Anterior cingulate cortex (tissue), 58 donors: ENCODE measurements at regions not wholly inside any gene's neighbourhood (a gene's known extent, or its start where the extent isn't known, plus 50 kb on each side); places are given as distances from the start of the nearest gene placed in this dataset.
"Not testable (repeated sequence)": the region's sequence is repeated elsewhere in the genome, so short reads cannot be mapped to it uniquely, and the experiment has no call there.

ENCODE experiments used
- DNase-seq, 58 donors: peaks; one replicate each; lab custom pipeline; 2025; lab: John Stamatoyannopoulos, UW

DNA sequence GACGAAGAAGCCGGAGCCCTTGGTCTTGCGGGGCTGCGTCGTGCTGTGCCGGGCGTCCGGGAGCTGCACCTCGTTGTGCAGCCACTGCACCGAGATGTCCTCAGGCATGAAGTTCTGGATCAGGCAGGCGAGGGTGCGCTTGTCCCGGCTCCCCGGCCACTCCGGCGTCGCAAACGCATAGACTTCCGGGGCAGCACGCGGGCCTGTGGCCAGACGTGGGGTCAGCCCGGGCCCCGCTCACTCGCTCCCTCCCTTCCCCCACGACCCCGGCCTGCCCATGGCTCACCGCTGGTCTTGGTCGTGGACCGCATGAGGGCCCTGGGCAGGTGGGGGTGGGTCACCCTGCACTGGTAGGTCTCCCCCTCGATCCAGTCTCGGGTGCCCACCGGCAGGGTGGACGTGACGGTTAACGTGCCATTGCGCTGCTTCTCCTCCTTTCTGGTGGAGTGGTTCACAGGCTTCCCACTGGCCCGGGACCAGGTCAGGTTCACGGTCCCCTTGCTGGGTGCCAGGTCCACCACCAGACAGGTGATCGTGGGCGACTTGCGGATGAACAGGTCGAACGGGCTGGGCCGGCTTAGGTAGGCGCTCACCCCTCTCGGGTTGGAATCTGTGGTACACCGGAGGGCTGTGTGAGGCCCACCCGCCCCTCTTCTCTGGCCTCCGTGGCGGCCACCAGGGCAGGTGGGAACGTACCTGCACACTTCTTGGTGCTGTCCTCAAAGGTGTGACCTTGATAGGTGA, 74.0 kb downstream of the TMEM121 start:
- DNase-seq = not testable (repeated sequence)

DNA sequence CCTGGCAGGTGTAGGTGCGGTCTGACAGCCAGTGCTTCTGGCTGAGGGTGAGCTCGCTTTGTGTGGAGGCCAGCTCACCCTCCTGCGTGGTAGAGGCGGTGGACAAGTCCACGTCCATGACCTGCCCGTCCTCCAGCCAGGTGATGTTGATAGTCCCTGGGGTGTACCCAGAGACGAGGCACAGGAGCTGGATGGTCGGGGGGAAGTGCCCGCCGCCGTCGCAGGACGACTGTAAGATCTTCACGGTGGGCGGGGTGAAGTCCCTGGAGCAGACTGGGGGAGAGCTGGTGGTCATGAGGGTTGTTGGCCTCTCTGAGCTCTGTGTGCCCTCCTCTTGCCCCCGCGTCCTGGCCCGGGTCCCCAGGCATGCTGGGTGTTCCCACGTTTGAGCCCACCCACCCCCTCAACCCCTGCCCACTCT, 74.6 kb downstream of the TMEM121 start:
- no peak for DNase-seq

DNA sequence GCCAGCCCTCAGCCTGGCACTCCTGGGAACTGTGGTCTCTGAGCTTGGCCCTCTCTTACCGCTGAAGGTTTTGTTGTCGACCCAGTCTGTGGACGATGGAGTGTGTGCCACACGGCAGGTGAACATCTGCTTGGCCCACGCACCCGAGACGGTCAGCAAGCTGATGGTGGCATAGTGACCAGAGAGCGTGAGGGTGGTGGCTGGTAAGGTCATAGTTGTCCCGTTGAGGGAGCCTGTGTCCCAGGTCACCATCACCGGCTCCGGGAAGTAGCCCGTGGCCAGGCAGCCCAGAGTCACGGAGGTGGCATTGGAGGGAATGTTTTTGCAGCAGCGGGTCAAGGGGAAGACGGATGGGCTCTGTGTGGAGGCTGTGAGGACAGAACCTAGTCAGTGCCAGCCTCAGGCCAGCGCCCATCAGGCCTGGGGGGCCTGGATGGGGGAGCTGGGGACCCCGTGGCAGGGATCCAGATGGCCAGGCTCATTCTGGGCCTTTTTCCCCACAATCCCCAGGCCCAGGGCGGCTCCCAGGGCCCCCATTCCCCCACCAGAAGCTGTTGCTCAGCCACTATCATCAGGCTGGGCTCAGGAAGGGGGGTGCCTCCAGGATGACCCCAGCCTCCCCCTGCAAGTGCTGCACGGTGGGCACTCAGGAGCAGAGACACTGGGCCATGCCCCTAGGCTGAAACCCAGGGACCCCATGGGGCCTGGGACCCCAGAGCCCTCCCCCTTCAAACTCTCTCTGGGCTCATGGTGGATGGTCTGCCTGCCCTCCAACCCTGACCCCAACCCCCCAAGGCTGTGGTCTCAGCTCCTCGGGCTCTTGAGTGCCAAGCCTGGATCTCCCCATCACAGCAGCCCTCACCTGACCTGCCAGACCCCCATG, 75.2 kb downstream of the TMEM121 start:
- DNase-seq = no peak

DNA sequence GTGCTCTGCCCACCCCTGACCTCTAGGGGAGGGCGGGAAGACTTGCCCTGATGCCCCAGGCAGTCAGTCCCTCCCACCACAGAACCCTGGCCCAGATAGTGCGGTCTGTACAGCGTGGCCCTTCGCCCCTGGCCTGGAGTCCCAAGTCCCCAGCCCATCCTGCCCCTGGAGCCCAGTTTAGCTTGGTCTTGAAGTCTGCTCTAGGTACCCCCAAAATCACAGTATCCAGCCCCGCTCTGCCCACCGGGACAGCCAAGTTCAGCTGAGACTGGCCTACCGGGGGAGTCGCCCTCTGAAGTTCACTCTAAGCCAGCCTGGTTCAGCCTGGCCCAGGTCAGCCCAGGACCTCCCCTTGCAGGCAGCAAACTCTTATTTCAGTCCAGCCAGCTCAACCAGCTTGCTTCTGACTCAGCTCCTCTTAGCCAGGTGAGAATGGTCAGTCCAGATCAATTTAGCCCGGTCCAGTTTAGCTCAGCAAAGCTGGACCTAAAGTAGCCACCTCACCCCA, 75.9 kb downstream of the TMEM121 start:
- DNase-seq = no peak

DNA sequence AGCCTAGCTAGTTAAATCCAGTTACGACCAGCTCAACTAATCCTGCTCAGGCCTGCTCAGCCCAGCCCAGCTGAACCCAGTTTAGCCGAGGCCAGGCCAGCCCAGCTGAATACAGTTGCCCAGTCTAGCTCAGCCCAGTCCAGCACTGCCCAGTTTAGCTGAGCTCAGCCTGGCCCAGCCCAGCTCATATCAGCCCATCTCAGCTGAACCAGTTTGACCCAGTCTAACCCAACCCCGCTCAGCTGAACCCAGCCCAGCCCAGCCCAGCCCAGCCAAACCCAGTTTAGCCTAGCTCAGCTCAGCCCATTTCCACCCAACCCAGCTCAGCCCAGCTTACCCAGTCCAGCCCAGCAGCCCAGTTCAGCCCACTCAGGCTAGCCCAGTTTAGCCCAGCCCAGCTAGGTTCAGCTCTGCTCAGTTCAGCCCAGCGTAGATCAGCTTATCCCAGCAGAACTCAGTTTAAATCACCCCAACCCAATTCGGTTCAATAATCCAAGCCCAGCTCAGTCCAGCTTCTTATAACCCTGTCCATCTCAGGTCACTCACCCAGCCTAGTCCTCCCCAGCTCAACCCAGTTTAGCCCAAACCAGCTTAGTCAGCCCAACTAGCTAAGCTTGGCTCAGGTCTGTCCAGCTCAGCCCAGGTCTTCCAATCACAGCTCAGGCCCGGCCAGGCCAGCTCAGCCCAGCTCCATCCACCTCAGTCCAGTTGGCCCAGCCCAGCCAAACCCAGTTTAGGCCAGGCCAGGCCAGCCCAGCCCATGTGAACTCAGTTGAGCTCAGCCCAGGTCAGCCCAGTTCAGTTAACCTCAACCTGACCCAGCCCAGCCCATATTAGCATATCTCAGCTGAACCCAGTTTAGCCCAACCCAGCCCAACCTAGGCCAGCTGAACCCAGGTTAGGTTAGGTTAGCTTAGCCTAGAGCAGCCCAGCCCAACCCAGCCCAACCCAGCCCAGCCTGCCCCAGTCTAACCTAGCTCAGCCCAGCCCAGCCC, 76.7 kb downstream of the TMEM121 start:
- DNase-seq = no peak

DNA sequence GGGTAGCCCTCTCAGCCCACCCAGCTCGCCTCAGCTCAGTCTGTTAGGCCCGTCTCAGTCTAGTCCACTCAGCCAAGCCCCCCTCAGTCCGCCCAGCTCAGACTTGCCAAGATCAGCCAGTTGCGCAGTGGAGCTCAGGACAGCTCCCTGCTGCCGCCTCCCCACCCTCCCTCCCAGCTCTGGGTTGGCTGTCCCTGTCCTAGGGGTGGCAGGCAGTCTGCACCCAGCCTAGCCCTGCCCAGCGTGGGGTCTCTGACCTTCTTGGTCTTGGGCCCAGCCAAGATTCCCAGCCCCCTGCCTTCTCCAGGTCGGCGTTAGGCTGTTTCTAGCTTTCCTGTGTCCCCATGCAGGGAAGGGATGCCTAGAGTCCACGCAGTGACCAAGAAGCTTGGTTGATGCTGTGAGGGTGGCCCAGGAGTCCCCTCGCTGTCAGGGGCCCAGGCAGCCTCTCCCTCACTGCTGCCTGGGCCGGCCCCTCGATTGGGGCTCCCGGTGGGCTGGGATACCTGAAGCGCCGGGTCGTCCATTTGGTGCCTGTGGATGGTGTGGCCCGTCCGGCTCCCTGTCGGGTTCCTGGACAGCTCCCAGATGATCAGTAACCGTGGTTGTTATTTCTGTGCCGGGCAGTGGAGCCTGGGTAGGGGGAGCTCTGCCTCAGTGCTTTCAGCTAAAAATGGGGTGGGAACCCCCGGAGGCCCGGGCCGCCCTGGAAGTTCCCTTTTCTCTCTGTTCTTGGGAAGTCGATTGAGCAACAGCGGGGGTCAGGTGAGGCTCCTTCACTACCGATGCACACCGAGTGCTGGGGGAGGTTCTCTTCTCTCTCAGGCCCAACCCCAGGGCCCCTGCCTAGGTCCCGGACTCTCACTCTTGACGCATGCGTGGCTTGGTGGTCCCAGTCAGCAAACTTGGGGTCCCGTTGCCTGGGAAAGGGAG, 78.4 kb downstream of the TMEM121 start:
- not testable (repeated sequence) for DNase-seq

DNA sequence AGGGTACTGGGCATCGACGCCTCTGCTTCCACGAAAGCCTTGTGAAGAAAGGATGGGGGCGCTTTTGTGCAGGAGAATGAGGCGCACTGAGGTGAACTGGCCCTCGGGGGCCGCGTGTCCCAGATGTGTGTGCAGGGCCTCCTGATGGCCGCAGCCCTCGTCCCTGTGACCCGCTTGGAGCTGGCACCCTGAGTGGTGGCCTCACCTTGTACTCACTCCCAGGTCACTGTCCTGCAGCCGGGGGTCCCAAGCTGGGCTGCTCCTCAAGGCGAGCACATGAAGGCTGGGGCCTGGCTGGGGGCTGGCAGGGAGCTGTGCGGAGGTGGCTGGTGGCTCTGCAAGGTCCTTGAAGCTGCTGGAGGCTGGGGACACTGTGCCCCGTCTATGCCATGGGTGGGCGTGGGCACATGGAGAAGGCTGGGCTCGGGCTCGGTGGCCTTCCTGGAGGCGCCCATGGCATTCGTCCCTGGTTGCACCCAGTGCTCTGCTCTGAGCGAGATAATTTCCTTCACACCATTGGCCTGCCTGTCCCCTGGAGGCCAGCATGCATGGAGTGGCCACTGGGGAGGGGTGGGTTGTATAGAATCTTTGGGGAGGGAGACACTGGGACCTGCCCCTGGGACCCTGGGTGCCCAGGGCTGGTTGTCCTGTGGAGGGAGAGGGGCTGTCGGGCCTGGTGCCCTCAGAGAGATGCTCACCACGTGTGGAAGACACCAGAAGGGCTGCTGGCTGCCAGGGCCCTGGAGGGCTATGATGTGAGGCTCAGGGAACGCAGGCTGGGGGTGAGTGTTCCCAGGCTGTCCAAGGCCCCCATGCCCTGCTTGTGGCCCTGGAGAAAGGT, 79.3 kb downstream of the TMEM121 start:
- DNase-seq = no peak

DNA sequence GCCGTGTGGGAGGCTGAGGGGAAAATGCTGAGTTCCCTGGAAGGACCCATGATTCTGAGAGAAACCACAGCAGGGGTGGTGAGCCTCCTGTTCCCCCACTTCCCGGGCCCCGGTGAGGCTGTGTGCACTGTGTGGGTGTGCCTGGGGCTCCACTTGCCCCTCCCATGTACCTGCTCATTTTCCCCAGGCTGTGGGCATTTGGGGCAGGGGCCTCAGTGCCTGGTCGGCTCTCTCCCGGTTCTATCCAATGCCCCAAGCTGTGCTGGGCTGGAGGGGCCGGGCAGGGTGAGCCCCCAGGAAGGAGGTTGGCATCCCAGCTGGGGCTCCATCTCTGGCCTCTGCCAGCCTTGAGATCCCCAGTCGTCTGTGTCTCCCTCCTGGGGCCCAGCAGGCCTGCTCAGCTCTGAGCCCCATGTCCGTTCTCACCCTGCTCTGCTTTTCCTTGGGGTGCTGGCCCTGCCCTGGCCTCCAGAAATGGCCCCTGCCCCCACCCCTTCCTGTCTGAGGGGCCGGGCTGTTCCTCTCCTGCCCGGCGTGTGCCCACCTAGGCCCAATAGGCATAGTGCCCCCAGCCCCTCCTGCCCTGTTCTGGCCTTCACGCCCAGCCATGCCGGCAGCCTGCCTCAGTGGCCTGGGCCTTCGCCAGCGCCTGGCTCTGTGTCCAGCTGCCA, 80.1 kb downstream of the TMEM121 start:
- not testable (repeated sequence) for DNase-seq

DNA sequence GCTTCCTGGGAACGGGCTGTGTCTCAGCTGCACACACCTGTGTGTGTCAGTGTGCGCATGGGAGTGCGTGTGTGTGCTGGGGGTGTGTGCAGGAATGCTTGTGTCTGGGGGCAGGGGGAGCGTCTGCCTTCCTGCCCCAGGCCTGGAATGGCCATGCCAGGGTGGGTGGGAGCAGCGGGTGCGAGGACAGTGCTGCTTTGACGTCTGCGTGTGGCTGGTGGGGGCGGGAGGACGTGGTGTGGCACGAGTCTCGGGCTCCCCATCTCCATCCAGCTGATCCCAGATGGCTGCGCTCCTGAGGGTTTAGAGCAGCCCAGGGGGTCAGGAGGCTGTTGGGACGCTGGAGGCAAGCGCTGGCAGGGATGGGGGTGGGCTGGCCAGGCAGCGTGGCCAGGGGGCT, 80.6 kb downstream of the TMEM121 start:
- DNase-seq = not testable (repeated sequence)

DNA sequence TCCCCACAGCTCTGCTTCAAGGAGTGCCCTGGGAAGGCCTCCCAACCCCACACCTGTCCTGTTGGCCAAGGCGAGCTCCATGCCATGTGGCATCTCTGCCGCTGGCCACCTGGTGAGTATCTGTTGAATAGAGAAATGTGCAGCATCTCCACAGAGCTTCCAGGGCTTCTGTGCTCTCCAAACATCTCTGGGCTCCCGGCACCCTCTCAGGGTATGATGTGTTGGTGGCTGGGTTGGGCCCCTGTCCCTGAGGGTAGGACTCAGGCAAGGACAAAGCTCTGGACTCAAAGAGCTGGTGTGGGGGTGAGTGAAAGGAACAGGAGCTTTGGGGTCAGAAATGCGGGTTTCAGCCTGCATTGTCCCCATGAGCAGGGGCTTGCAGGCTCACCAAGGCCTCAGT, 88.6 kb downstream of the TMEM121 start:
- DNase-seq = not testable (repeated sequence)

DNA sequence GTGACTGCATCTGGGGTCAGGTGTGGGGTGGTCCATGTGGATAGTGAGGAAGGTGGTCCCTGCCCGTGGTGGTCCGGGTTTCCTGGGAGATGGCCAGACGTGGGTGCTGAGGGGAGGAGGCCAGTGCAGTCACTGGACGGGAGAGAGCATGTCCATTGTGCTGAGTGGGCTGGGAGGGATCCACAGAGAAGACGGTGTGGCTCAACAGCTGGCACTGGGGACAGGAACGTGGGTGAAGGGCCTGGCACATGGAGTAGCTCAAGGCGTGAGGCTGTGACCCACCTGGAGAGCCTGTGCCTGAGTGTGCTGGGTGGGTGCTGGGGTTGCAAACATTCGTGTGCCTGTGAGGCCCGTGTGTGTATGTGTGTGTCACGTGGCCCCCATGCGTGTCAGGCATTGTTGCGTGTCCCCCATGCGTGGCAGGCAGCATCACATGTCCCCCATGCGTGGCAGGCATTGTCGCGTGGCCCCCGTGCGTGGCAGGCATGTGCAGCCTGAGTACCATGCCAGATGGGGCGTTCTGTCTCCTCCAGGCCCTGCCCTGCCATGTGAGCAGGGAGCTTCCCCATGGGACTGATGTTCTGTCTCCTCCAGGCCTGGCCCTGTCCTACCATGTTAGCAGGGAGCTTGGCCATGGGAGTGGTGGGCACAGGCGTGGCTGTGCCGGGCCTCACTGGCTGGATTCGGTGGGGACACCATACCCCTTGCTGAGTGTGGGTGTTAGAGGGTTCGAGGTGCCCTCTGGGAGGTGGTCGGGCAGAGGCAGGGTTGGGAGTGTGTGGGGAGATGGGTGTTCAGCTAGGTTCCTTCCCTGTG, 89.8 kb downstream of the TMEM121 start:
- DNase-seq = not testable (repeated sequence)

DNA sequence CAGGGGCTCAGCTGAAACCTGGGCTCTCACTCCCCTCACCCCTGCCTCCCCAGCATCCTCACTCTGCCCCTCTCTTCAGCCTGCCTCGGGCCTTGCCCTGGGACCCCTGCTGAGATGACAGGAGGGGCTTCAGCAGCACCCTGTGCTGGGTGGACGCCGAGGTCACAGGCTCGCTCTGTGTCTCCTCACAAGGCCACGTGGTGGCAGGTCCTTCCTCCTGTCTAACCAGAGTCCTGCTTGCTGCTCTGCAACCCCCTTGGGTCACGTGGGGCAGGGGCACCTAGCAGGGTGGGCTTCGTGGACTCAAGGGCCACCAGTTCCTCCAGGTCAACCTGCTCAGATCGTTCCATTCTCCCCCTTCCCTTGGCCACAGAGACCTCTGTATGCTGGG, 90.4 kb downstream of the TMEM121 start:
- no peak for DNase-seq

DNA sequence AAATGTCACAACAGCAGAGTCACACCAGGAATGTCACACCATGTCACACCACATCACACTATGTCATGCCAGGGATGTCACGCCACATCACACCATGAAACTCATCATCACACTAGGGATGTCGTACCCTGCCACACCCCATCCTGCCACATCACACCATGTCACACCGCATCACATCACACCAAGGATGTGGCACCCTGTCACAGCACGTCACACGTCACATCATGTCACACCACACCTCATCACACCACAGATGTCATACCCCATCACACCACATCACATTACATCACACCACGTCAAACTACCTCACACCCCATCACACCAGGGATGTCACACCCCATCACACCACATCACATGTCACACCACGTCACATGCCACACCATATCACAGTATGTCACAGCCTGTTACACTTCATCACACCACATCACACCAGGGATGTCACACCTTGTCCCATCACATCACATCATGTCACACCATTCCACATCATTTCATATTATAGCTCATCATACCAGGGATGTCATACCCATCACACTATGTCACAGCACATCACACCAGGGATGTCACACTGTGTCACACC, 90.9 kb downstream of the TMEM121 start:
- no peak for DNase-seq

DNA sequence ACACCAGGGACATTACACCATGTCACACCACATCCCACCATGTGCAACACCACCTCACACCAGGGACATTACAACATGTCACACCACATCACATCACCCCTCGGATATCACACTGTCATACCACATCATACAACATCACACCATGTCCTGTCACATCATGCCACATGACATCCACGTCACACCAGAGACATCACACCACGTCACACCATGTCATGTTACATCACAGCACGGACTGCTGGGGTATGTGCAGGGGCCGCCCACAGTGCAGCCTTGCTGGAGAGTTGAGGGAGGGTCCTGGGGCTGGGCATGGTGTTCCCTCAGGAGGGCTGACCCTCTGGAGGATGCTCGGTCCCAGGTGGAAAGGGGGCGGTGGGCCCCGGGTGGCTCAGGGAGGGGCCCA, 91.4 kb downstream of the TMEM121 start:
- DNase-seq = not testable (repeated sequence)

DNA sequence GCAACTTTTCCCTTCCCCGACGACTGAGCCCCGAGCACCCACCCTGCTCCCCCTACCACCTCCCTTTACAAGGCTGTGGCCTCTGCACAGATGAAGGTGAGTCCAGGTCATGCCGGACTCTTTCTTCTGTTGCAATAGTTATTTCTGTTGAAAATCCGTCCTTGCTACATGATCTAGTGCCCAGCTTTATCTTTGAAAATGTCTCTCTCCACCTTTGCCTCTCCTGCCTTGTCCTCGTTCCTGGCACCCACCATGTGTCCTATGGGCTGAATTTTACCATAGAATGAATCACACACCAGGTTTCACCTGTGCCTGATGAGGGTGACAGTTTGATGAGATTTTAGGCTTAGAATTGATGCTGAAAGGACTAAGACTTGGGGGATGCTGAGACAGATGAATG, 92.9 kb downstream of the TMEM121 start:
- not testable (repeated sequence) for DNase-seq

DNA sequence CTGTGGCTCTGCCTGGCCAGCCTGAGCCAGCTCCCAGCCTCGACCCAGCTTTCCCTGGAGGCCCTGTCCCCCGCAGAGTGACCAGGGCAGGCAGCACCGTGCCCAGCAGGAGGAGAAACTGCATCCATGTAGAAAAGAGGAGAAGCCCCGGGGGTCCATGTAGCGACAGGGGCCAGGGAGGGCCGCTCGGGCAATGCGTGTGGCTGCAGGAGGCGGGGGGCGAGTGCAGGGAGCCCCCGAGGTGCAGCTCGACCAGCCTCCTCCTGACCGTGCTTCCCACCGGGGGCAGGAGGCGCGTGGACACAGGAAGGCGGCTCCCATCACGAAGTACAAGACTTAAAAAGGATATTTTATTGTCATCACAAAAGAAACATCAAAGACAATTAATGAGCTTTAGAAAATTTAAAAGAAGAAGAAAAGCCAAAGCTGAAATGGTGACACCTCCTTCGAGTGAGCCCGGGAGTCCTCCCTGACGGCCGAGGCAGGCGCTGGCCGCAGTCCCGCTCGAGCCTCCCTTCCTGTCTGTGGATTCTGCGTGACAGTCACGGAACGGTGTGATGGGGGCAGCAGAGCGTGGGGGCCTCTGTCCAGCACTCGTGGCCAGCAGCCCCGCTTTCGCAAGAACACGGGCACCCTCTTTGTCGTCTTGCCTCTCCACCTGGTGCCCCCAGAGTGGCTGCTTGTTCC, 93.9 kb downstream of the TMEM121 start:
- DNase-seq = not testable (repeated sequence)
